ENCODE measurements at regions not wholly inside any gene's neighbourhood (a gene's known extent, or its start where the extent isn't known, plus 50 kb on each side); places are given as distances from the start of the nearest gene placed in this dataset.

DNA sequence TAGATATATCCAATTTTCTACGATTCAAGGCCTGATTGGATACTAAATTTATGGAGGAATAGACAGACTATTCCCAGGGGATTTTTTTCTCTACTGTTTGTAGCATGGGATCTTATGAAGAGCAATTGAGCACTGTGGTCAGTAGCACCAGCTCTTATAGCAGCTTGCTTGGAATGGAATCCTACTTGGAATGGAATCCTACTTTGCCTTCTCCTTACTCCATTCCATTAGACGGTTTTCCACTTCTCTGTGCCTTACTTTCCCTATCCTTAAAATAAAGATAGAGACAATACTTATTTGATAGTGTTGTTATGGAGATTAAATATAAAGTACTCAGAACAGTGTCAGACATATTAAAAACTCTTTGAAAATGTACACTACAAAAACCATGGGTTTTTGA lies 133.5 kb downstream of the BTC start:
- Histone ChIP-seq H3K27me3 (ENCODE audit: control insufficient read depth, low read length) (no peaks in the 10 kb centered on the region), H3K27ac (ENCODE audit: low read depth, low read length) (no peak overlapping the region), H3K4me3 (ENCODE audit: low read length) (no peak overlapping the region)

DNA sequence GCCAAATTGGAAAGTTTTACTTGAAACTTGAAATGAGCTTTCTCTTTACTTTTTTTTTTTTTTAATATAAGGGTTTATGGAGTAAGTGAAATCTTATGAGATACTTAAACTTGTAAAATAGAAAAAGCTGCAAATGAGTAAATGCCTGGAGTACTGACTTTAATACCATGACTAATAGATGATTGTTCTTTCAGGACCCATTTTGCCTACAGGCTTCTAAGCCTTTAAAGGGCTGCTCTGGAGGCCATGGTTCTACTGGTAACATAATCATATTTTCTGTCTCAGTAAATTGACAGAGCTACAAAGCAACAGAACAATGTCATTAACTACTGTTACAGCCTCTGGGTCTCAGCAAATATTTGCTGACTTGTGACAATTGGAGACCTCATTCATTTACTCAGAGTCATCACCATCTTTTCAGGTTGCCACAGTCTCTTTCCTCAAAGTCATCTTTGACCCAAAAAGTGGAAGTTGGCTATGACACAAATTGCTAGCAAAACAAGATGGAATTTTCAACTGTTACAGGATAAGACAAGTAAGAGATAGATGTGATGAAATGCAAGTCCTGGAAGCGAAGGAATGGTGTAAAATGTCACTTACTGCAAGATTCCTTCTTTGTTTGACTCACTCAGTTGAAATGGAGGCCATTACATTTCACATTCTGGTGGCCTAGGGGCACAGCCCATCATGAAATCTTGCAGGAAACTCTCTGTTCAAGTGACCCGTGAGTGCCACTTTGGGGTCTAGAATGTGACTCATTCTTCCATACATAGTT lies 132.7 kb downstream of the BTC start:
- TF ChIP-seq EZH2phosphoT487 (IDR thresholded peaks at IDR 0.05; ENCODE audit: borderline replicate concordance, low read length), result no peak
- TF ChIP-seq, protein P1, sequence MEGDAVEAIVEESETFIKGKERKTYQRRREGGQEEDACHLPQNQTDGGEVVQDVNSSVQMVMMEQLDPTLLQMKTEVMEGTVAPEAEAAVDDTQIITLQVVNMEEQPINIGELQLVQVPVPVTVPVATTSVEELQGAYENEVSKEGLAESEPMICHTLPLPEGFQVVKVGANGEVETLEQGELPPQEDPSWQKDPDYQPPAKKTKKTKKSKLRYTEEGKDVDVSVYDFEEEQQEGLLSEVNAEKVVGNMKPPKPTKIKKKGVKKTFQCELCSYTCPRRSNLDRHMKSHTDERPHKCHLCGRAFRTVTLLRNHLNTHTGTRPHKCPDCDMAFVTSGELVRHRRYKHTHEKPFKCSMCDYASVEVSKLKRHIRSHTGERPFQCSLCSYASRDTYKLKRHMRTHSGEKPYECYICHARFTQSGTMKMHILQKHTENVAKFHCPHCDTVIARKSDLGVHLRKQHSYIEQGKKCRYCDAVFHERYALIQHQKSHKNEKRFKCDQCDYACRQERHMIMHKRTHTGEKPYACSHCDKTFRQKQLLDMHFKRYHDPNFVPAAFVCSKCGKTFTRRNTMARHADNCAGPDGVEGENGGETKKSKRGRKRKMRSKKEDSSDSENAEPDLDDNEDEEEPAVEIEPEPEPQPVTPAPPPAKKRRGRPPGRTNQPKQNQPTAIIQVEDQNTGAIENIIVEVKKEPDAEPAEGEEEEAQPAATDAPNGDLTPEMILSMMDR (IDR thresholded peaks at IDR 0.05; ENCODE audit: low read depth, low read length, poor library complexity, severe bottlenecking), result no peak
- H3K4me3 ChIP-seq (ENCODE audit: low read length), result no peak overlapping the region

More for the DNA sequence above, 133.5 kb downstream of the BTC start:
- Histone ChIP-seq H3K79me2 (ENCODE audit: control insufficient read depth, low read length) (no peaks in the 10 kb centered on the region), H3F3A (ENCODE audit: control insufficient read depth, insufficient read depth) (no peaks in the 10 kb centered on the region), H3K4me2 (ENCODE audit: low read length) (no peak overlapping the region), H3K9me3 (ENCODE audit: control insufficient read depth, insufficient read depth, low read length) (no peaks in the 10 kb centered on the region), H3K9me2 (replicated peaks; ENCODE audit: control insufficient read depth, low read length) (no peaks in the 10 kb centered on the region), H3K4me1 (ENCODE audit: control insufficient read depth, low read length) (no peaks in the 10 kb centered on the region), H4K20me1 (ENCODE audit: control insufficient read depth, insufficient read depth, low read depth, low read length) (no peaks in the 10 kb centered on the region), H3K36me3 (ENCODE audit: control insufficient read depth, low read length) (no peaks in the 10 kb centered on the region)
- TF ChIP-seq, protein P1 (IDR thresholded peaks at IDR 0.05; ENCODE audit: low read depth, low read length, poor library complexity, severe bottlenecking), result no peak
- no peak for TF ChIP-seq EZH2phosphoT487 (IDR thresholded peaks at IDR 0.05; ENCODE audit: borderline replicate concordance, low read length)

DNA sequence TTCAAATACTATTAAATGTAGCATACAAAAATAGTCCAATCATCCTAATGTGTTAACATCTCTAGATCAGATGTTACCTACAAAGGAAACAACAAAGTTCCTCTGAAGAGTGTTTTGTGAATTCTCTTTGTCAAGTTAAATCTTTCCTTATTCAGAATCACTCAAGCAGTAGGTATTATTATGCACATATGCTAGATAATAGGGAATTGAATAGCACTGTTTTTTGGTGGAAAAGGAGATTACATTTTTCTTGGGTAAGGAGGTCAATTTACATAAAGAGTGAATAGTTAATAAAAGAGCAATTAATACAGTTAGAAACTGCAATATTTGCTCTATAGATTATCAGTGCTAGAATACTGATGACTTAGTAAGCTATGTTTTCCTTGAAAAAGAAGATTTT lies 130.7 kb downstream of the BTC start:
- no peak overlapping the region for H3K4me3 ChIP-seq (ENCODE audit: low read length)
- no peaks in the 10 kb centered on the region for H3K79me2 ChIP-seq (ENCODE audit: control insufficient read depth, low read length)
- no peak overlapping the region for H3K4me2 ChIP-seq (ENCODE audit: low read length)
- H3K4me1 ChIP-seq (ENCODE audit: control insufficient read depth, low read length), result no peaks in the 10 kb centered on the region
- TF ChIP-seq, protein P1 (IDR thresholded peaks at IDR 0.05; ENCODE audit: low read depth, low read length, poor library complexity, severe bottlenecking), result no peak
- TF ChIP-seq EZH2phosphoT487 (IDR thresholded peaks at IDR 0.05; ENCODE audit: borderline replicate concordance, low read length), result no peak
- no peak overlapping the region for H3K27ac ChIP-seq (ENCODE audit: low read depth, low read length)
- H3F3A ChIP-seq (ENCODE audit: control insufficient read depth, insufficient read depth), result no peaks in the 10 kb centered on the region
- H3K27me3 ChIP-seq (ENCODE audit: control insufficient read depth, low read length), result no peaks in the 10 kb centered on the region
- H4K20me1 ChIP-seq (ENCODE audit: control insufficient read depth, insufficient read depth, low read depth, low read length), result no peaks in the 10 kb centered on the region
- no peaks in the 10 kb centered on the region for H3K9me3 ChIP-seq (ENCODE audit: control insufficient read depth, insufficient read depth, low read length)
- no peaks in the 10 kb centered on the region for H3K9me2 ChIP-seq (replicated peaks; ENCODE audit: control insufficient read depth, low read length)
- H3K36me3 ChIP-seq (ENCODE audit: control insufficient read depth, low read length), result no peaks in the 10 kb centered on the region

More for the DNA sequence above, 132.7 kb downstream of the BTC start:
- no peaks in the 10 kb centered on the region for H4K20me1 ChIP-seq (ENCODE audit: control insufficient read depth, insufficient read depth, low read depth, low read length)
- H3K4me1 ChIP-seq (ENCODE audit: control insufficient read depth, low read length), result no peaks in the 10 kb centered on the region
- H3K9me3 ChIP-seq (ENCODE audit: control insufficient read depth, insufficient read depth, low read length), result no peaks in the 10 kb centered on the region
- H3K27me3 ChIP-seq (ENCODE audit: control insufficient read depth, low read length), result no peaks in the 10 kb centered on the region
- no peaks in the 10 kb centered on the region for H3K36me3 ChIP-seq (ENCODE audit: control insufficient read depth, low read length)
- no peaks in the 10 kb centered on the region for H3K9me2 ChIP-seq (replicated peaks; ENCODE audit: control insufficient read depth, low read length)
- no peaks in the 10 kb centered on the region for H3K79me2 ChIP-seq (ENCODE audit: control insufficient read depth, low read length)
- H3K27ac ChIP-seq (ENCODE audit: low read depth, low read length), result no peak overlapping the region
- no peaks in the 10 kb centered on the region for H3F3A ChIP-seq (ENCODE audit: control insufficient read depth, insufficient read depth)
- H3K4me2 ChIP-seq (ENCODE audit: low read length), result no peak overlapping the region
